Endodermal cell (in vitro differentiated cells): ENCODE measurements at regions not wholly inside any gene's neighbourhood (a gene's known extent, or its start where the extent isn't known, plus 50 kb on each side); places are given as distances from the start of the nearest gene placed in this dataset.

Source experiments
- DNase-seq: peaks from one replicate; pipeline ENCODE4 v3.0.0-alpha.2; 2017
- H3K27ac ChIP-seq: 2 replicates; pipeline ENCODE4 v1.5.1; 2013; ENCODE audit warnings: mild to moderate bottlenecking, low read depth, low read length, moderate library complexity
- H3K27me3 ChIP-seq: 2 replicates; pipeline ENCODE4 v1.6.1; 2013; ENCODE audit warnings: mild to moderate bottlenecking, low read length, moderate library complexity; ENCODE audit not compliant: insufficient read depth, control insufficient read depth, poor library complexity, severe bottlenecking
- H3K36me3 ChIP-seq: 2 replicates; pipeline ENCODE4 v1.7.0; 2013; ENCODE audit warnings: mild to moderate bottlenecking, low read length, moderate library complexity; ENCODE audit not compliant: control insufficient read depth, insufficient read depth
- H3K4me1 ChIP-seq: one replicate; pipeline ENCODE4 v1.7.0; 2013; ENCODE audit warnings: low read length; ENCODE audit not compliant: control insufficient read depth, insufficient read depth
- H3K4me3 ChIP-seq: 2 replicates; pipeline ENCODE4 v1.5.1; 2013; ENCODE audit warnings: mild to moderate bottlenecking, low read length, moderate library complexity
- H3K9ac ChIP-seq: 2 replicates; pipeline ENCODE4 v1.6.1; 2013; ENCODE audit warnings: mild to moderate bottlenecking, low read length, moderate library complexity; ENCODE audit not compliant: poor library complexity, severe bottlenecking; ENCODE audit errors: extremely low read depth
- H3K9me3 ChIP-seq: 2 replicates; pipeline ENCODE4 v1.6.1; 2013; ENCODE audit warnings: mild to moderate bottlenecking, low read length, moderate library complexity; ENCODE audit not compliant: control insufficient read depth
- H3K27ac Mint-ChIP-seq: 2 replicates; pipeline ENCODE4 v1.8.0; 2020; ENCODE audit warnings: mixed read lengths
- H3K27me3 Mint-ChIP-seq: 2 replicates; pipeline ENCODE4 v1.8.0; 2021; ENCODE audit warnings: mild to moderate bottlenecking, mixed read lengths; ENCODE audit not compliant: insufficient read depth
- H3K36me3 Mint-ChIP-seq: 2 replicates; pipeline ENCODE4 v1.8.0; 2020; ENCODE audit warnings: low read depth, mixed read lengths
- H3K4me1 Mint-ChIP-seq: 2 replicates; pipeline ENCODE4 v1.8.0; 2020; ENCODE audit warnings: mixed read lengths
- H3K4me3 Mint-ChIP-seq: 2 replicates; pipeline ENCODE4 v1.8.0; 2020; ENCODE audit warnings: mild to moderate bottlenecking, moderate library complexity, mixed read lengths
- H3K9me3 Mint-ChIP-seq: 2 replicates; pipeline ENCODE4 v1.8.0; 2020; ENCODE audit warnings: mild to moderate bottlenecking, mixed read lengths
- WGBS, 2 experiments: methylation state at CpG; one replicate each; pipeline versions ENCODE4 v1.1.5 to v1.1.7; 2013; ENCODE audit warnings: missing lambda C conversion rate in 2 of 2, mixed read lengths in 1 of 2; ENCODE audit not compliant: insufficient coverage in 1 of 2, insufficient read length in 1 of 2; 5-methylcytosine and 5-hydroxymethylcytosine counted together
- TF ChIP-seq, protein P1 (sequence below): fragments of 200-600 bp; sonication (generic); conservative IDR thresholded peaks from 2 replicates; pipeline ENCODE4 v1.5.0; 2021; ENCODE audit warnings: antibody characterized with exemption, mild to moderate bottlenecking

DNA sequence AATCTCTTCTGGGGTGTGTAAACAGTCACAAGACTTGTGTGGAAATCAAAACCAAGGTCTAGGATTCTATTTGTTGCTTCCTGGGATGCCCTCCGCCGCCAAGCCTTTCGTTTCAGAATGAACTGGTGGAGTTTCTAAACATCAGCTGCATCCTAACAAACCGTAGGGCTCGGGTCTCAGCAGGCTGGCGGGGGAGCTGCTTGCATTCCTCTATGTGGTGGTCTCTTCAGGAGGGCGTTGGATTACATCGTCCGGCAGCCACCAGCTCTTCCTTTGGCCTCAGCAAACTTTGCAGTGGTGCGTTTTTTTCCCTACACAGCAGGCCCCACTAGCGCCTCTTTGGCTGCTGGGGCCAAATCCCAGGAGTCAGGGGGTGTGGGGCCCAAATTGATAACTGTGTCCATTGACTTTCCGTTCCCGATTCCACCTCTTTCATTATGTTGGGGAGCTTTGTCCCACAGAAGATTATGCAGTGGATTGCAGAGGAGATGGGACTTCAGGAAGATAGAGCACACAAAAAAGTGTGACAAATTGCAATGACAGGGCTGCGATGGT lies 390.0 kb upstream of the NR2F2 start:
- H3K4me3 Mint-ChIP-seq = no peak overlapping the region

DNA sequence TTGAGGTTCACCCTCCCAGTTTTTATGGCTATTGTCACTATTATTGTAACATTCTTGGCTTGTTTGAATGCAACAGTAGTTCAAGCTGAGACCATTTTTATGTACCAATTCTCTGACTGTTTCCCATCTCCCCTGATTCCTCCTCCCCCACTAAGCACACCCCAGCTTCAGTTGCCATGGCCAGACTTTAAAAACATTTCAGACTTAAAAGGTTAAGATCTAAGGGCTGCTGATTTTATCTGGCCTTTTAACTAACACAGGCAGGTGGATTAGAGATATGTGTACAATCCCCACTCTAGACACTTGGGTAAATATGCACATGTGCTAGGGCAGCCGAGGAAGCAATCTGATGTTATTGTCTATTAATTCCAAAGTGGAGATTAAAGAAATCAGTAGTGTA lies 386.3 kb upstream of the NR2F2 start:
- Mint-ChIP-seq H3K9me3 (no peaks in the 10 kb centered on the region), H3K27me3 (no peaks in the 10 kb centered on the region), H3K27ac (no peak overlapping the region), H3K4me1 (peaks cover 5% of the 10 kb centered on the region), H3K4me3 (no peak overlapping the region), H3K36me3 (no peaks in the 10 kb centered on the region)
- no CpG with 5 or more reads among the region's 1 CpG for WGBS, 2 experiments
- H3K4me3 ChIP-seq = no peak overlapping the region
- no peak for DNase-seq
- no peak overlapping the region for H3K27ac ChIP-seq
- peaks cover 4% of the 10 kb centered on the region for H3K9me3 ChIP-seq
- no peaks in the 10 kb centered on the region for H3K36me3 ChIP-seq
- TF ChIP-seq, protein P1, sequence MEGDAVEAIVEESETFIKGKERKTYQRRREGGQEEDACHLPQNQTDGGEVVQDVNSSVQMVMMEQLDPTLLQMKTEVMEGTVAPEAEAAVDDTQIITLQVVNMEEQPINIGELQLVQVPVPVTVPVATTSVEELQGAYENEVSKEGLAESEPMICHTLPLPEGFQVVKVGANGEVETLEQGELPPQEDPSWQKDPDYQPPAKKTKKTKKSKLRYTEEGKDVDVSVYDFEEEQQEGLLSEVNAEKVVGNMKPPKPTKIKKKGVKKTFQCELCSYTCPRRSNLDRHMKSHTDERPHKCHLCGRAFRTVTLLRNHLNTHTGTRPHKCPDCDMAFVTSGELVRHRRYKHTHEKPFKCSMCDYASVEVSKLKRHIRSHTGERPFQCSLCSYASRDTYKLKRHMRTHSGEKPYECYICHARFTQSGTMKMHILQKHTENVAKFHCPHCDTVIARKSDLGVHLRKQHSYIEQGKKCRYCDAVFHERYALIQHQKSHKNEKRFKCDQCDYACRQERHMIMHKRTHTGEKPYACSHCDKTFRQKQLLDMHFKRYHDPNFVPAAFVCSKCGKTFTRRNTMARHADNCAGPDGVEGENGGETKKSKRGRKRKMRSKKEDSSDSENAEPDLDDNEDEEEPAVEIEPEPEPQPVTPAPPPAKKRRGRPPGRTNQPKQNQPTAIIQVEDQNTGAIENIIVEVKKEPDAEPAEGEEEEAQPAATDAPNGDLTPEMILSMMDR = no peak
- H3K9ac ChIP-seq = no peak overlapping the region
- H3K4me1 ChIP-seq = no peaks in the 10 kb centered on the region
- no peaks in the 10 kb centered on the region for H3K27me3 ChIP-seq

More for the DNA sequence above, 390.0 kb upstream of the NR2F2 start:
- DNase-seq = peak; percentile 51
- Histone ChIP-seq H3K36me3 (no peaks in the 10 kb centered on the region), H3K4me3 (no peak overlapping the region), H3K27me3 (no peaks in the 10 kb centered on the region), H3K9me3 (peaks cover 4% of the 10 kb centered on the region), H3K4me1 (no peaks in the 10 kb centered on the region), H3K9ac (no peak overlapping the region), H3K27ac (peak overlapping the region; percentile 84)
- no peaks in the 10 kb centered on the region for H3K9me3 Mint-ChIP-seq
- TF ChIP-seq, protein P1 = no peak
- H3K27ac Mint-ChIP-seq = no peak overlapping the region
- 49 to 74% methylated on average over 6 to 14 of the region's 14 CpGs for WGBS, 2 experiments
- H3K27me3 Mint-ChIP-seq = peaks cover 14% of the 10 kb centered on the region
- peaks cover 5% of the 10 kb centered on the region for H3K4me1 Mint-ChIP-seq
- H3K36me3 Mint-ChIP-seq = no peaks in the 10 kb centered on the region

- no peak for DNase-seq
- Mint-ChIP-seq H3K9me3 (no peaks in the 10 kb centered on the region), H3K4me1 (peaks cover 5% of the 10 kb centered on the region), H3K27me3 (no peaks in the 10 kb centered on the region), H3K36me3 (no peaks in the 10 kb centered on the region), H3K27ac (no peak overlapping the region), H3K4me3 (no peak overlapping the region)
- Histone ChIP-seq H3K9me3 (peaks cover 4% of the 10 kb centered on the region), H3K27ac (no peak overlapping the region), H3K4me1 (no peaks in the 10 kb centered on the region), H3K36me3 (no peaks in the 10 kb centered on the region), H3K27me3 (no peaks in the 10 kb centered on the region), H3K9ac (no peak overlapping the region), H3K4me3 (no peak overlapping the region)
- TF ChIP-seq, protein P1 = no peak
- 85 to 88% methylated on average over 4 of the region's 4 CpGs for WGBS, 2 experiments
Measured at GRCh38 chr15:95944661-95945255, 385.7 kb upstream of the NR2F2 start.
